WTC11 (cell line): ENCODE measurements at regions not wholly inside any gene's neighbourhood (a gene's known extent, or its start where the extent isn't known, plus 50 kb on each side); places are given as distances from the start of the nearest gene placed in this dataset.

ENCODE experiments used
- ATAC-seq: fragments of 200-7000 bp; cut with Tn5 transposase; 2 replicates; pipeline ENCODE4 v1.10.0; 2021; ENCODE audit warnings: mild to moderate bottlenecking, moderate library complexity
- CTCF ChIA-PET: fragments of 300-600 bp; sonication (Branson Sonifier 250); formaldehyde crosslinking; loops from one replicate; lab custom pipeline; 2021; ENCODE audit warnings: antibody characterized with exemption; lab: Charles Lee
- POLR2A ChIA-PET: fragments of 350-600 bp; sonication (Branson Sonifier 250); formaldehyde crosslinking; loops from one replicate; lab custom pipeline; 2021; ENCODE audit warnings: antibody characterized with exemption; lab: Charles Lee
- DNase-seq: peaks from one replicate; pipeline ENCODE4 v3.0.0; 2021; ENCODE audit warnings: low spot score
- H3K27ac Mint-ChIP-seq: 2 replicates; pipeline ENCODE4 v1.8.0; 2021; ENCODE audit warnings: mixed read lengths
- H3K27me3 Mint-ChIP-seq: 2 replicates; pipeline ENCODE4 v1.8.0; 2021; ENCODE audit warnings: low read depth, mild to moderate bottlenecking, moderate library complexity, mixed read lengths
- H3K36me3 Mint-ChIP-seq: 2 replicates; pipeline ENCODE4 v1.8.0; 2021; ENCODE audit warnings: mixed read lengths
- H3K4me1 Mint-ChIP-seq: 2 replicates; pipeline ENCODE4 v1.8.0; 2022; ENCODE audit warnings: mixed read lengths
- H3K4me3 Mint-ChIP-seq: 2 replicates; pipeline ENCODE4 v1.8.0; 2021; ENCODE audit warnings: mild to moderate bottlenecking, moderate library complexity, mixed read lengths
- H3K9me3 Mint-ChIP-seq: 2 replicates; pipeline ENCODE4 v1.8.0; 2021; ENCODE audit warnings: mixed read lengths
- ERG ChIP-seq: fragments of 250-450 bp; sonication (Bioruptor Pico); IDR thresholded peaks from 2 replicates; pipeline ENCODE4 v1.8.0; 2021; ENCODE audit warnings: mild to moderate bottlenecking
- GABPB1 ChIP-seq: sonication (generic); formaldehyde crosslinking; IDR thresholded peaks from 2 replicates; pipeline ENCODE4 v1.8.1; 2023; ENCODE audit warnings: mild to moderate bottlenecking, missing genetic modification reagents
- GRHL2 ChIP-seq: fragments of 250-450 bp; sonication (Bioruptor Pico); IDR thresholded peaks from 2 replicates; pipeline ENCODE4 v1.8.0; 2022; ENCODE audit warnings: mild to moderate bottlenecking, moderate library complexity; ENCODE audit not compliant: insufficient replicate concordance, severe bottlenecking
- IRF2 ChIP-seq: sonication (generic); formaldehyde crosslinking; IDR thresholded peaks from 2 replicates; pipeline ENCODE4 v1.8.0; 2022; ENCODE audit warnings: low read depth, missing genetic modification reagents, borderline replicate concordance
- JAZF1 ChIP-seq: fragments of 250-450 bp; sonication (Bioruptor Pico); IDR thresholded peaks from 2 replicates; pipeline ENCODE4 v1.9.0; 2021; ENCODE audit warnings: moderate library complexity, mild to moderate bottlenecking, inconsistent platforms
- NFATC4 ChIP-seq: fragments of 250-450 bp; sonication (Bioruptor Pico); IDR thresholded peaks from 2 replicates; pipeline ENCODE4 v1.9.0; 2021; ENCODE audit warnings: mild to moderate bottlenecking
- NR2C2 ChIP-seq: sonication (generic); formaldehyde crosslinking; IDR thresholded peaks from 2 replicates; pipeline ENCODE4 v1.8.0; 2022; ENCODE audit warnings: mild to moderate bottlenecking, missing genetic modification reagents
- NR3C1 ChIP-seq: sonication (generic); formaldehyde crosslinking; conservative IDR thresholded peaks from 2 replicates; pipeline ENCODE4 v1.8.1; 2023; ENCODE audit warnings: low read depth, mild to moderate bottlenecking, missing genetic modification reagents
- RORB ChIP-seq: fragments of 250-450 bp; sonication (Bioruptor Pico); IDR thresholded peaks from 2 replicates; pipeline ENCODE4 v1.9.0; 2021; ENCODE audit warnings: mild to moderate bottlenecking
- SP1 ChIP-seq: sonication (generic); formaldehyde crosslinking; conservative IDR thresholded peaks from 2 replicates; pipeline ENCODE4 v1.8.1; 2022; ENCODE audit warnings: missing genetic modification reagents
- TEAD4 ChIP-seq: sonication (generic); formaldehyde crosslinking; IDR thresholded peaks from 2 replicates; pipeline ENCODE4 v1.8.0; 2022; ENCODE audit warnings: mild to moderate bottlenecking, missing genetic modification reagents
- USF1 ChIP-seq: sonication (generic); formaldehyde crosslinking; IDR thresholded peaks from 2 replicates; pipeline ENCODE4 v1.8.0; 2022; ENCODE audit warnings: mild to moderate bottlenecking, missing genetic modification reagents
- ZBTB21 ChIP-seq: sonication (generic); formaldehyde crosslinking; IDR thresholded peaks from 2 replicates; pipeline ENCODE4 v1.8.1; 2023; ENCODE audit warnings: mild to moderate bottlenecking, missing genetic modification reagents, borderline replicate concordance
- ZMAT4 ChIP-seq: fragments of 250-450 bp; sonication (Bioruptor Pico); IDR thresholded peaks from 2 replicates; pipeline ENCODE4 v1.9.0; 2021; ENCODE audit warnings: mild to moderate bottlenecking
- ZNF281 ChIP-seq: sonication (generic); formaldehyde crosslinking; IDR thresholded peaks from 2 replicates; pipeline ENCODE4 v1.8.0; 2023; ENCODE audit warnings: mild to moderate bottlenecking, missing genetic modification reagents
- ZNF532 ChIP-seq: fragments of 250-450 bp; sonication (Bioruptor Pico); IDR thresholded peaks from 2 replicates; pipeline ENCODE4 v1.9.0; 2021; ENCODE audit warnings: mild to moderate bottlenecking, borderline replicate concordance
- TF ChIP-seq, protein P1 (sequence below): sonication (generic); formaldehyde crosslinking; IDR thresholded peaks from 2 replicates; pipeline ENCODE4 v1.8.1; 2022; ENCODE audit warnings: missing genetic modification reagents, borderline replicate concordance
- TF ChIP-seq, protein P2 (sequence below): sonication (generic); formaldehyde crosslinking; IDR thresholded peaks from 2 replicates; pipeline ENCODE4 v1.8.1; 2023; ENCODE audit warnings: mild to moderate bottlenecking, missing genetic modification reagents, borderline replicate concordance

DNA sequence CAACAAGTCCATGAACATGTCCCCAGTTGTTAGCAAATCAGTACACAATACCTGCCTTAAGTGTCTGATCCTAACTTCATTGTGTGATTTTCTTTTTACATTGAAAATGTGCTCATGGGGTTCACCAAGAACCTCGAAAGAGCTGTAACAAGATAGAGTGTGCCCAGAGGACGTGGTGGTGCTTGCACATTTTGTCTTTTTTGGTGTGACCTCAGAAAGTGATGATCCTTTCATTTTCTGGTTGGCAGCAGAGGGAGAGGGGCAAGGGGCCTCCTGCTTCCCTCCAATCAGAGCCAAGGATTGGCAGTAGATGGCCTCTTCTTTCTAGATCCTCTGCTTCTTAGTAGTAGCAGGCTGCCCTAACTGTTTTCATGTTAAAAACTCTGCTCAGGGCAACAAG is 176.4 kb downstream of the OPA1 start:
- no peak overlapping the region; the same call in 1 of the 2 replicates for H3K27ac Mint-ChIP-seq
- POLR2A ChIA-PET = no interaction called here
- TF ChIP-seq GABPB1 (CRISPR knock-in tag) (no peak), USF1 (CRISPR knock-in tag) (no peak), ERG (no peak), RORB (CRISPR knock-in tag) (no peak), ZNF532 (CRISPR knock-in tag) (no peak), ZBTB21 (CRISPR knock-in tag) (no peak), TEAD4 (CRISPR knock-in tag) (no peak), IRF2 (no peak), ZMAT4 (CRISPR knock-in tag) (no peak), ZNF281 (CRISPR knock-in tag) (no peak), NR2C2 (no peak)
- TF ChIP-seq, all 79 proteins: peak for 0
- peaks cover 20% of the 10 kb centered on the region for H3K9me3 Mint-ChIP-seq
- peaks cover 6% of the 10 kb centered on the region for H3K36me3 Mint-ChIP-seq
- CTCF ChIA-PET = no interaction called here
- DNase-seq (no peak), ATAC-seq (no peak)
- H3K4me3 Mint-ChIP-seq = no peak overlapping the region
- peaks cover 11% of the 10 kb centered on the region for H3K4me1 Mint-ChIP-seq
- peaks cover 29% of the 10 kb centered on the region for H3K27me3 Mint-ChIP-seq

- H3K9me3 Mint-ChIP-seq = peaks cover 15% of the 10 kb centered on the region
- CTCF ChIA-PET = interaction anchor here (1.4 kb wide), 1 partner anchor 105 kb away, joined by 3 read pairs; no protein-coding TSS in a partner anchor
- peaks cover 28% of the 10 kb centered on the region for H3K4me1 Mint-ChIP-seq
- POLR2A ChIA-PET = no interaction called here
- no peak overlapping the region for H3K27ac Mint-ChIP-seq
- no peak for ATAC-seq
- H3K27me3 Mint-ChIP-seq = peaks cover 31% of the 10 kb centered on the region
- no peak overlapping the region for H3K4me3 Mint-ChIP-seq
- DNase-seq = no peak
- H3K36me3 Mint-ChIP-seq = peaks cover 6% of the 10 kb centered on the region
- TF ChIP-seq, protein P1, sequence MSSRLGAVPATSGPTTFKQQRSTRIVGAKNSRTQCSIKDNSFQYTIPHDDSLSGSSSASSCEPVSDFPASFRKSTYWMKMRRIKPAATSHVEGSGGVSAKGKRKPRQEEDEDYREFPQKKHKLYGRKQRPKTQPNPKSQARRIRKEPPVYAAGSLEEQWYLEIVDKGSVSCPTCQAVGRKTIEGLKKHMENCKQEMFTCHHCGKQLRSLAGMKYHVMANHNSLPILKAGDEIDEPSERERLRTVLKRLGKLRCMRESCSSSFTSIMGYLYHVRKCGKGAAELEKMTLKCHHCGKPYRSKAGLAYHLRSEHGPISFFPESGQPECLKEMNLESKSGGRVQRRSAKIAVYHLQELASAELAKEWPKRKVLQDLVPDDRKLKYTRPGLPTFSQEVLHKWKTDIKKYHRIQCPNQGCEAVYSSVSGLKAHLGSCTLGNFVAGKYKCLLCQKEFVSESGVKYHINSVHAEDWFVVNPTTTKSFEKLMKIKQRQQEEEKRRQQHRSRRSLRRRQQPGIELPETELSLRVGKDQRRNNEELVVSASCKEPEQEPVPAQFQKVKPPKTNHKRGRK (CRISPR knock-in tag) = no peak
- TF ChIP-seq NR3C1 = no peak
- no peak for TF ChIP-seq GRHL2 (CRISPR knock-in tag)
- no peak for TF ChIP-seq ERG
- no peak for TF ChIP-seq NFATC4
- TF ChIP-seq JAZF1 (CRISPR knock-in tag) = no peak
- TF ChIP-seq, protein P2, sequence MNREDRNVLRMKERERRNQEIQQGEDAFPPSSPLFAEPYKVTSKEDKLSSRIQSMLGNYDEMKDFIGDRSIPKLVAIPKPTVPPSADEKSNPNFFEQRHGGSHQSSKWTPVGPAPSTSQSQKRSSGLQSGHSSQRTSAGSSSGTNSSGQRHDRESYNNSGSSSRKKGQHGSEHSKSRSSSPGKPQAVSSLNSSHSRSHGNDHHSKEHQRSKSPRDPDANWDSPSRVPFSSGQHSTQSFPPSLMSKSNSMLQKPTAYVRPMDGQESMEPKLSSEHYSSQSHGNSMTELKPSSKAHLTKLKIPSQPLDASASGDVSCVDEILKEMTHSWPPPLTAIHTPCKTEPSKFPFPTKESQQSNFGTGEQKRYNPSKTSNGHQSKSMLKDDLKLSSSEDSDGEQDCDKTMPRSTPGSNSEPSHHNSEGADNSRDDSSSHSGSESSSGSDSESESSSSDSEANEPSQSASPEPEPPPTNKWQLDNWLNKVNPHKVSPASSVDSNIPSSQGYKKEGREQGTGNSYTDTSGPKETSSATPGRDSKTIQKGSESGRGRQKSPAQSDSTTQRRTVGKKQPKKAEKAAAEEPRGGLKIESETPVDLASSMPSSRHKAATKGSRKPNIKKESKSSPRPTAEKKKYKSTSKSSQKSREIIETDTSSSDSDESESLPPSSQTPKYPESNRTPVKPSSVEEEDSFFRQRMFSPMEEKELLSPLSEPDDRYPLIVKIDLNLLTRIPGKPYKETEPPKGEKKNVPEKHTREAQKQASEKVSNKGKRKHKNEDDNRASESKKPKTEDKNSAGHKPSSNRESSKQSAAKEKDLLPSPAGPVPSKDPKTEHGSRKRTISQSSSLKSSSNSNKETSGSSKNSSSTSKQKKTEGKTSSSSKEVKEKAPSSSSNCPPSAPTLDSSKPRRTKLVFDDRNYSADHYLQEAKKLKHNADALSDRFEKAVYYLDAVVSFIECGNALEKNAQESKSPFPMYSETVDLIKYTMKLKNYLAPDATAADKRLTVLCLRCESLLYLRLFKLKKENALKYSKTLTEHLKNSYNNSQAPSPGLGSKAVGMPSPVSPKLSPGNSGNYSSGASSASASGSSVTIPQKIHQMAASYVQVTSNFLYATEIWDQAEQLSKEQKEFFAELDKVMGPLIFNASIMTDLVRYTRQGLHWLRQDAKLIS (CRISPR knock-in tag) = no peak
- no peak for TF ChIP-seq SP1
Measured at GRCh38 chr3:193771011-193771652, 178.1 kb downstream of the OPA1 start.
